ENCODE measurements at regions not wholly inside any gene's neighbourhood (a gene's known extent, or its start where the extent isn't known, plus 50 kb on each side); places are given as distances from the start of the nearest gene placed in this dataset.

GRCh38 chrX:147803948-147804347, 107.8 kb upstream of the FMR1 start:
- TF ChIP-seq BHLHE40 (IDR thresholded peaks at IDR 0.05; ENCODE audit: borderline replicate concordance) (no peak), FOXM1 (IDR thresholded peaks at IDR 0.05; ENCODE audit: borderline replicate concordance) (no peak), FOXK2 (IDR thresholded peaks at IDR 0.05) (no peak), SP1 (IDR thresholded peaks at IDR 0.05) (no peak), SUZ12 (IDR thresholded peaks at IDR 0.05) (no peak), TARDBP (IDR thresholded peaks at IDR 0.05) (no peak), LEF1 (IDR thresholded peaks at IDR 0.05; ENCODE audit: borderline replicate concordance) (no peak), HDGF (IDR thresholded peaks at IDR 0.05; ENCODE audit: borderline replicate concordance) (no peak), PKNOX1 (IDR thresholded peaks at IDR 0.05) (no peak), NFRKB (IDR thresholded peaks at IDR 0.05) (no peak), ARNT (IDR thresholded peaks at IDR 0.05) (no peak)
